ENCODE measurements at regions not wholly inside any gene's neighbourhood (a gene's known extent, or its start where the extent isn't known, plus 50 kb on each side); places are given as distances from the start of the nearest gene placed in this dataset.

GRCh38 chr2:35932276-35932963, 423.2 kb upstream of the CRIM1 start:
- DNase-seq (ENCODE audit: low read depth, low spot score), result no peak
- ChIA-PET POLR2A (no interaction called here), CTCF (no interaction called here)
- no peak overlapping the region for H3K4me3 ChIP-seq (ENCODE audit: low read depth, low read length)
- TF ChIP-seq, protein P1, sequence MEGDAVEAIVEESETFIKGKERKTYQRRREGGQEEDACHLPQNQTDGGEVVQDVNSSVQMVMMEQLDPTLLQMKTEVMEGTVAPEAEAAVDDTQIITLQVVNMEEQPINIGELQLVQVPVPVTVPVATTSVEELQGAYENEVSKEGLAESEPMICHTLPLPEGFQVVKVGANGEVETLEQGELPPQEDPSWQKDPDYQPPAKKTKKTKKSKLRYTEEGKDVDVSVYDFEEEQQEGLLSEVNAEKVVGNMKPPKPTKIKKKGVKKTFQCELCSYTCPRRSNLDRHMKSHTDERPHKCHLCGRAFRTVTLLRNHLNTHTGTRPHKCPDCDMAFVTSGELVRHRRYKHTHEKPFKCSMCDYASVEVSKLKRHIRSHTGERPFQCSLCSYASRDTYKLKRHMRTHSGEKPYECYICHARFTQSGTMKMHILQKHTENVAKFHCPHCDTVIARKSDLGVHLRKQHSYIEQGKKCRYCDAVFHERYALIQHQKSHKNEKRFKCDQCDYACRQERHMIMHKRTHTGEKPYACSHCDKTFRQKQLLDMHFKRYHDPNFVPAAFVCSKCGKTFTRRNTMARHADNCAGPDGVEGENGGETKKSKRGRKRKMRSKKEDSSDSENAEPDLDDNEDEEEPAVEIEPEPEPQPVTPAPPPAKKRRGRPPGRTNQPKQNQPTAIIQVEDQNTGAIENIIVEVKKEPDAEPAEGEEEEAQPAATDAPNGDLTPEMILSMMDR (IDR thresholded peaks at IDR 0.05; ENCODE audit: insufficient read depth, low read length, missing control alignments), result no peak

DNA sequence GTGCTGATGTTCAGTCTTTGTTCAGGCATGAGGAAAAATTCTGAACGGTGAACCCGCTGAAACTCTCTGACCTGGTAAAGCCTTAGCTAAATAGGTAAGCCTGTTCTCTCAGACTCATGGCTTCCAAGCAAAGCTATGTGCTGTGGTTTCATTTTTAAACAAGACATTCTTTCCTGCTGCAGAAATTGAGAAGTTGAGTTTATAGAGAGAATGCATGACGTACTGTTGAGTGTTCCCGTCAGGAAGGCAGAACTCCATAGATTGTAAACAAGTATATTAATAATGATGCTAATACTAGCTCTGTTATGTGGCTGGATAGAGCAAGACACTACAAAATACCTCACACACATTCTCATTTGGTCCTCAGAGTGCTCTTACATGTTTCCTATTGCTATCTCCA, 424.0 kb upstream of the CRIM1 start:
- ChIA-PET POLR2A (no interaction called here), CTCF (no interaction called here)
- no peak for DNase-seq (ENCODE audit: low read depth, low spot score)
- no peak overlapping the region for H3K4me3 ChIP-seq (ENCODE audit: low read depth, low read length)
- TF ChIP-seq, protein P1 (IDR thresholded peaks at IDR 0.05; ENCODE audit: insufficient read depth, low read length, missing control alignments), result no peak

DNA sequence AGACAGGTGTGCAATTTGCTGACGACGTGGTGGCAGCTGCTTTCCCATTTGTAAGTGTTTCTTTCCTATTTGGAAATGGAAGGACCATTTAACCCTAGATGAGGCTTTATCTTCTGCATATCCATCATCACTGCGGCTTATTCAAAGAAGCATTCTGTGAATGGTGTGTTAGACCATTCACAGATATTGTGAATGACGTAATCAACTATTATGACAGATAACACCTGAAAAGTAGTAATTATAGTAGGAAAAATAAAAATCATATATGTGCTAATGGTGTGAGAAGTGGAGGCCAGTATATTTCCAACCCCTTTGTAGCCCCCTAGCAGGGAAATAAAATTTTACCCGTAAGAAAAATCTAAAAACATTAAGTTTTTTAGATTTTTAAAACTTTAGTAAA, 424.5 kb upstream of the CRIM1 start:
- ChIA-PET POLR2A (no interaction called here), CTCF (no interaction called here)
- no peak for DNase-seq (ENCODE audit: low read depth, low spot score)
- no peak overlapping the region for H3K4me3 ChIP-seq (ENCODE audit: low read depth, low read length)
- TF ChIP-seq, protein P1 (IDR thresholded peaks at IDR 0.05; ENCODE audit: insufficient read depth, low read length, missing control alignments), result no peak

DNA sequence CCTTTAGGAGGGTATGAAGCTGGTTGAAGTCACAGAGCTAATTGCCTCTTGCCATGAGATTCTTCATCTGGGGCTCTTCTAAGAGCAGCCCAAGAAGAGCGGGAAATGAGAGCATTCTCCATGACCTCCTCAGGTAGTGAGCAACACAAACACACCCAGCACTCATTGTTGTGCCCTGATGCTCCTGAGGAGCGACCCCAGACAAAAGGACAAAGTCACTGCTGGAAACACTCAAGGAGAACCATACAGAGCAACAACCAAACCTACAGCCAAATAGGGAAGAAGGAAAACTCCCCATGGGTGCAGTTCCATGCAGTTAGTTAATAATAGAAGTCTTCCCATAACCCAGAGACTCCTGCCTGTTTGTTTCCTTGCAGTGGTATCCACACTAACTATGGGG, 426.0 kb upstream of the CRIM1 start:
- TF ChIP-seq, protein P1 (IDR thresholded peaks at IDR 0.05; ENCODE audit: insufficient read depth, low read length, missing control alignments), result no peak

GRCh38 chr2:35920061-35920460, 435.5 kb upstream of the CRIM1 start:
- no peak overlapping the region for H3K4me3 ChIP-seq (ENCODE audit: low read depth, low read length)
- POLR2A ChIA-PET, result interaction anchor here (0.6 kb wide), 2 partner anchors 79 to 436 kb away, joined by 3 to 4 read pairs; no protein-coding TSS in a partner anchor
- TF ChIP-seq, protein P1 (IDR thresholded peaks at IDR 0.05; ENCODE audit: insufficient read depth, low read length, missing control alignments), result no peak
- no peak for DNase-seq (ENCODE audit: low read depth, low spot score)
- CTCF ChIA-PET, result no interaction called here

More for the DNA sequence above, 426.0 kb upstream of the CRIM1 start:
- no peak overlapping the region for H3K4me3 ChIP-seq (ENCODE audit: low read depth, low read length)
- CTCF ChIA-PET, result no interaction called here
- POLR2A ChIA-PET, result no interaction called here
- no peak for DNase-seq (ENCODE audit: low read depth, low spot score)

DNA sequence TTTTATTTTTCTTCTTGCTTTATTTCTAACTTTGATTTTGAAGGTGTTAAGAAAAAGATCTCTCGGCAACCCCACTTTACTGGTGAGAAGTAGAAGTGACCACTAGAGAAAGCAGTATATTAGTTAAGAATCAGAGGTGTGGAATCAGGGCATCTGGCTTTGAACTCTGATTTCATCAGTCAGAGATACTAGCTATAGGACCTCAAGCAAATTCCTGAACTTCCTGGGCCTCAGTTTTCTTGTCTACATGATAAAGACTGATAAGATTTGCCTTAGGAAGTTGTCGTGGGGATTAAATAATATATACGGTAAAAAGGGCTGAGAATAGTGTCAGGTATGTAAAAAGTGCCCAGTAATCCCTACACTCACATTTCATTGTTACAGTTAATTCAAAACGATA, 440.3 kb upstream of the CRIM1 start:
- ChIA-PET POLR2A (no interaction called here), CTCF (no interaction called here)
- H3K4me3 ChIP-seq (ENCODE audit: low read depth, low read length), result no peak overlapping the region
- DNase-seq (ENCODE audit: low read depth, low spot score), result no peak
- TF ChIP-seq, protein P1 (IDR thresholded peaks at IDR 0.05; ENCODE audit: insufficient read depth, low read length, missing control alignments), result no peak

Data from AG04449 (cell line).